ENCODE measurements at regions not wholly inside any gene's neighbourhood (a gene's known extent, or its start where the extent isn't known, plus 50 kb on each side); places are given as distances from the start of the nearest gene placed in this dataset.

DNA sequence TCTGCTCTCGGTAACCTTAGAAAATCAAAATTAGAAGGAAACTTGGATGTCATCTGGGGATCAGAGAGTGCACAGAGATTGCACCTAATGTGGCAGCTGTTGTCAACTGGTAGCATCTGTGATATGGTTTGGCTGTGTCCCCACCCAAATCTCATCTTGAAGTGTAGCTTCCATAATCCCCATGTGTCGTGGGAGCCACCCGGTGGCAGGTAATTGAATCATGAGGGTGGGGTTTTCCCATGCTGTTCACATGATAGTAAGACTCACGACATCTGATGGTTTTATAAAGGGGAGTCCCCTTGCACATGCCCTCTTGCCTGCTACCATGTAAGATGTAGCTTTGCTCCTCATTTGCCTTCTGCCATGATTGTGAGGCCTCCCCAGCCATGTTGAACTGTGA, 127.7 kb upstream of the SRRM4 start:
- H3K9me3 Mint-ChIP-seq: peaks cover 0 to 2% (median 0%) of the 10 kb centered on the region in 7 donors
- H3K36me3 Mint-ChIP-seq: no peaks in the 10 kb centered on the region
- Histone ChIP-seq H3K4me1 (ENCODE audit: control insufficient read depth in 1 of 2, insufficient read depth in 2 of 2, low read length in 2 of 2) (no peaks in the 10 kb centered on the region), H3K79me2 (ENCODE audit: insufficient read depth, low read length) (no peaks in the 10 kb centered on the region), H3K36me3 (replicated peaks in 1 of 2; ENCODE audit: control insufficient read depth in 1 of 2, insufficient read depth in 2 of 2, low read length in 2 of 2) (no peaks in the 10 kb centered on the region), H3K4me2 (replicated peaks; ENCODE audit: extremely low read depth, low read length, poor library complexity, severe bottlenecking) (no peak overlapping the region), H3K27ac (ENCODE audit: low read depth in 1 of 2, low read length in 2 of 2) (no peak overlapping the region), H3K4me3 (replicated peaks in 1 of 3; ENCODE audit: low read depth in 2 of 3, low read length in 3 of 3) (no peak overlapping the region), H3K27me3 (ENCODE audit: control insufficient read depth in 2 of 2, insufficient read depth in 2 of 2, low read length in 2 of 2) (no peaks in the 10 kb centered on the region), H3K9me3 (replicated peaks in 1 of 2; ENCODE audit: control insufficient read depth in 1 of 2, insufficient read depth in 1 of 2, low read length in 2 of 2) (no peaks in the 10 kb centered on the region), H4K20me1 (ENCODE audit: insufficient read depth, low read length) (no peaks in the 10 kb centered on the region), H3K9ac (ENCODE audit: insufficient read depth, low read length, poor library complexity, severe bottlenecking) (no peak overlapping the region), H2AFZ (ENCODE audit: insufficient read depth, low read depth, low read length, poor library complexity, severe bottlenecking) (no peak overlapping the region)
- no peaks in the 10 kb centered on the region for H3K4me1 Mint-ChIP-seq
- TF ChIP-seq, protein P1, sequence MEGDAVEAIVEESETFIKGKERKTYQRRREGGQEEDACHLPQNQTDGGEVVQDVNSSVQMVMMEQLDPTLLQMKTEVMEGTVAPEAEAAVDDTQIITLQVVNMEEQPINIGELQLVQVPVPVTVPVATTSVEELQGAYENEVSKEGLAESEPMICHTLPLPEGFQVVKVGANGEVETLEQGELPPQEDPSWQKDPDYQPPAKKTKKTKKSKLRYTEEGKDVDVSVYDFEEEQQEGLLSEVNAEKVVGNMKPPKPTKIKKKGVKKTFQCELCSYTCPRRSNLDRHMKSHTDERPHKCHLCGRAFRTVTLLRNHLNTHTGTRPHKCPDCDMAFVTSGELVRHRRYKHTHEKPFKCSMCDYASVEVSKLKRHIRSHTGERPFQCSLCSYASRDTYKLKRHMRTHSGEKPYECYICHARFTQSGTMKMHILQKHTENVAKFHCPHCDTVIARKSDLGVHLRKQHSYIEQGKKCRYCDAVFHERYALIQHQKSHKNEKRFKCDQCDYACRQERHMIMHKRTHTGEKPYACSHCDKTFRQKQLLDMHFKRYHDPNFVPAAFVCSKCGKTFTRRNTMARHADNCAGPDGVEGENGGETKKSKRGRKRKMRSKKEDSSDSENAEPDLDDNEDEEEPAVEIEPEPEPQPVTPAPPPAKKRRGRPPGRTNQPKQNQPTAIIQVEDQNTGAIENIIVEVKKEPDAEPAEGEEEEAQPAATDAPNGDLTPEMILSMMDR (IDR thresholded peaks at IDR 0.05): no peak
- intact Hi-C loops (cut with micrococcal nuclease): no loop called here
- WGBS (ENCODE audit: insufficient coverage): 82% methylated on average over 1 of the region's 4 CpGs
- H3K27me3 Mint-ChIP-seq (ENCODE audit: low read depth in 3 of 3): peaks cover 0 to 2% (median 0%) of the 10 kb centered on the region in 3 donors
- H3K27ac Mint-ChIP-seq: no peak overlapping the region
- DNase-seq: no peak
- no peak overlapping the region for H3K4me3 Mint-ChIP-seq

- Histone ChIP-seq H3K4me3 (replicated peaks in 1 of 3; ENCODE audit: low read depth in 2 of 3, low read length in 3 of 3) (no peak overlapping the region), H3K9ac (ENCODE audit: insufficient read depth, low read length, poor library complexity, severe bottlenecking) (no peak overlapping the region), H3K4me1 (ENCODE audit: control insufficient read depth in 1 of 2, insufficient read depth in 2 of 2, low read length in 2 of 2) (no peaks in the 10 kb centered on the region), H3K9me3 (replicated peaks in 1 of 2; ENCODE audit: control insufficient read depth in 1 of 2, insufficient read depth in 1 of 2, low read length in 2 of 2) (no peaks in the 10 kb centered on the region), H3K79me2 (ENCODE audit: insufficient read depth, low read length) (no peaks in the 10 kb centered on the region), H3K4me2 (replicated peaks; ENCODE audit: extremely low read depth, low read length, poor library complexity, severe bottlenecking) (no peak overlapping the region), H2AFZ (ENCODE audit: insufficient read depth, low read depth, low read length, poor library complexity, severe bottlenecking) (no peak overlapping the region), H3K36me3 (replicated peaks in 1 of 2; ENCODE audit: control insufficient read depth in 1 of 2, insufficient read depth in 2 of 2, low read length in 2 of 2) (no peaks in the 10 kb centered on the region), H3K27ac (ENCODE audit: low read depth in 1 of 2, low read length in 2 of 2) (no peak overlapping the region), H4K20me1 (ENCODE audit: insufficient read depth, low read length) (no peaks in the 10 kb centered on the region), H3K27me3 (ENCODE audit: control insufficient read depth in 2 of 2, insufficient read depth in 2 of 2, low read length in 2 of 2) (no peaks in the 10 kb centered on the region)
- Mint-ChIP-seq H3K27me3 (ENCODE audit: low read depth in 3 of 3) (peaks cover 0 to 2% (median 0%) of the 10 kb centered on the region in 3 donors), H3K4me3 (no peak overlapping the region), H3K9me3 (peaks cover 0 to 2% (median 0%) of the 10 kb centered on the region in 7 donors), H3K36me3 (no peaks in the 10 kb centered on the region), H3K27ac (no peak overlapping the region), H3K4me1 (no peaks in the 10 kb centered on the region)
- no CpG with 5 or more reads among the region's 2 CpGs for WGBS (ENCODE audit: insufficient coverage)
- TF ChIP-seq, protein P1 (IDR thresholded peaks at IDR 0.05): no peak
- intact Hi-C loops (cut with micrococcal nuclease): no loop called here
- no peak for DNase-seq
Observed at GRCh38 chr12:118855858-118856257, 125.5 kb upstream of the SRRM4 start.
